ENCODE measurements at regions not wholly inside any gene's neighbourhood (a gene's known extent, or its start where the extent isn't known, plus 50 kb on each side); places are given as distances from the start of the nearest gene placed in this dataset.

- DNase-seq (ENCODE audit: low spot score in 2 of 2), result no peak
- intact Hi-C loops (cut with DNase I; ENCODE audit: low total_unique reads), result no loop called here
- 86 to 96% methylated on average over 3 of the region's 3 CpGs for WGBS, 2 donors
- TF ChIP-seq POLR2A (IDR thresholded peaks at IDR 0.05), result no peak
- TF ChIP-seq CTCF (IDR thresholded peaks at IDR 0.05), result no peak
- no peak overlapping the region for H3K4me3 ChIP-seq (ENCODE audit: low read depth, poor library complexity, severe bottlenecking)
These were observed 891.9 kb downstream of the PLOD2 start for GRCh38 chr3:145269106-145269505.

GRCh38 chr3:145272684-145273083 is 888.3 kb downstream of the PLOD2 start:
- intact Hi-C loops (cut with DNase I; ENCODE audit: low total_unique reads), result no loop called here
- 54 to 60% methylated on average over 3 of the region's 3 CpGs for WGBS, 2 donors
- DNase-seq (ENCODE audit: low spot score in 2 of 2), result no peak
- no peak overlapping the region for H3K4me3 ChIP-seq (ENCODE audit: low read depth, poor library complexity, severe bottlenecking)
- TF ChIP-seq POLR2A (IDR thresholded peaks at IDR 0.05) (no peak), CTCF (IDR thresholded peaks at IDR 0.05) (no peak)

- TF ChIP-seq CTCF (IDR thresholded peaks at IDR 0.05) (no peak), POLR2A (IDR thresholded peaks at IDR 0.05) (no peak)
- no peak for DNase-seq (ENCODE audit: low spot score in 2 of 2)
- no peak overlapping the region for H3K4me3 ChIP-seq (ENCODE audit: low read depth, poor library complexity, severe bottlenecking)
- 86 to 90% methylated on average over 2 of the region's 2 CpGs for WGBS, 2 donors
- intact Hi-C loops (cut with DNase I; ENCODE audit: low total_unique reads), result no loop called here
These were observed 878.5 kb downstream of the PLOD2 start for GRCh38 chr3:145282505-145282904.

- WGBS, 2 donors, result 100% methylated on average over 1 of the region's 1 CpG
- no peak for TF ChIP-seq POLR2A (IDR thresholded peaks at IDR 0.05)
- TF ChIP-seq CTCF (IDR thresholded peaks at IDR 0.05), result no peak
- intact Hi-C loops (cut with DNase I; ENCODE audit: low total_unique reads), result no loop called here
- no peak overlapping the region for H3K4me3 ChIP-seq (ENCODE audit: low read depth, poor library complexity, severe bottlenecking)
- DNase-seq (ENCODE audit: low spot score in 2 of 2), result no peak
These were observed 874.0 kb downstream of the PLOD2 start for GRCh38 chr3:145286937-145287336.

GRCh38 chr3:145290010-145290409 is 871.0 kb downstream of the PLOD2 start:
- no peak overlapping the region for H3K4me3 ChIP-seq (ENCODE audit: low read depth, poor library complexity, severe bottlenecking)
- TF ChIP-seq CTCF (IDR thresholded peaks at IDR 0.05), result no peak
- no peak for TF ChIP-seq POLR2A (IDR thresholded peaks at IDR 0.05)
- no peak for DNase-seq (ENCODE audit: low spot score in 2 of 2)
- intact Hi-C loops (cut with DNase I; ENCODE audit: low total_unique reads), result no loop called here
- 84 to 85% methylated on average over 1 of the region's 1 CpG for WGBS, 2 donors

GRCh38 chr3:145294572-145294971 is 866.4 kb downstream of the PLOD2 start:
- DNase-seq (ENCODE audit: low spot score in 2 of 2), result no peak
- intact Hi-C loops (cut with DNase I; ENCODE audit: low total_unique reads), result no loop called here
- no peak overlapping the region for H3K4me3 ChIP-seq (ENCODE audit: low read depth, poor library complexity, severe bottlenecking)
- TF ChIP-seq POLR2A (IDR thresholded peaks at IDR 0.05) (no peak), CTCF (IDR thresholded peaks at IDR 0.05) (no peak)
- 27 to 59% methylated on average over 1 of the region's 1 CpG for WGBS, 2 donors

Data from lower leg skin (tissue), 4 donors.